Activated naive CD8-positive, alpha-beta T cell treated with anti-CD3 and anti-CD28 coated beads, Interleukin-2, amount 10 ng/mL, durations not matched to agents 7 days and 5 days (primary cell): ENCODE measurements at regions not wholly inside any gene's neighbourhood (a gene's known extent, or its start where the extent isn't known, plus 50 kb on each side); places are given as distances from the start of the nearest gene placed in this dataset.

Experiments used
- ATAC-seq: fragments of 150-1000 bp; cut with Tn5 transposase; one replicate; pipeline ENCODE4 v1.10.0; 2021; ENCODE audit warnings: low read depth, moderate library complexity
- POLR2A ChIA-PET: fragments of 350-600 bp; sonication (Branson Sonifier 250); formaldehyde crosslinking; loops from one replicate; lab custom pipeline; 2021; ENCODE audit warnings: antibody characterized with exemption; lab: Charles Lee
- DNase-seq: peaks from one replicate; pipeline ENCODE4 v3.0.0; 2021
- H3K27ac Mint-ChIP-seq: one replicate; pipeline ENCODE4 v1.8.0; 2022; ENCODE audit warnings: mild to moderate bottlenecking, mixed read lengths
- H3K27me3 Mint-ChIP-seq: one replicate; pipeline ENCODE4 v1.8.0; 2022; ENCODE audit warnings: mild to moderate bottlenecking, moderate library complexity, mixed read lengths
- H3K36me3 Mint-ChIP-seq: one replicate; pipeline ENCODE4 v1.8.0; 2021; ENCODE audit warnings: mild to moderate bottlenecking, mixed read lengths
- H3K4me1 Mint-ChIP-seq: one replicate; pipeline ENCODE4 v1.8.0; 2021; ENCODE audit warnings: mixed read lengths
- H3K4me3 Mint-ChIP-seq: one replicate; pipeline ENCODE4 v1.8.0; 2022; ENCODE audit warnings: mild to moderate bottlenecking, moderate library complexity, mixed read lengths
- H3K9me3 Mint-ChIP-seq: one replicate; pipeline ENCODE4 v1.8.0; 2021; ENCODE audit warnings: mixed read lengths

- Mint-ChIP-seq H3K9me3 (peaks cover 2% of the 10 kb centered on the region), H3K27ac (no peak overlapping the region), H3K36me3 (no peaks in the 10 kb centered on the region), H3K4me1 (no peaks in the 10 kb centered on the region), H3K4me3 (no peak overlapping the region), H3K27me3 (no peaks in the 10 kb centered on the region)
- no peak for ATAC-seq
- POLR2A ChIA-PET = no interaction called here
- DNase-seq = no peak
Observed at GRCh38 chr1:219514728-219515127, 98.2 kb downstream of the ZC3H11B start.

GRCh38 chr1:219507437-219507836 lies 105.5 kb downstream of the ZC3H11B start:
- H3K27ac Mint-ChIP-seq = no peak overlapping the region
- no peaks in the 10 kb centered on the region for H3K4me1 Mint-ChIP-seq
- no peaks in the 10 kb centered on the region for H3K9me3 Mint-ChIP-seq
- H3K4me3 Mint-ChIP-seq = no peak overlapping the region
- H3K36me3 Mint-ChIP-seq = no peaks in the 10 kb centered on the region
- ATAC-seq = no peak
- POLR2A ChIA-PET = no interaction called here
- no peak for DNase-seq
- H3K27me3 Mint-ChIP-seq = no peaks in the 10 kb centered on the region

- Mint-ChIP-seq H3K27ac (no peak overlapping the region), H3K9me3 (no peaks in the 10 kb centered on the region), H3K27me3 (no peaks in the 10 kb centered on the region), H3K4me1 (no peaks in the 10 kb centered on the region), H3K4me3 (no peak overlapping the region), H3K36me3 (no peaks in the 10 kb centered on the region)
- no peak for ATAC-seq
- POLR2A ChIA-PET = no interaction called here
- no peak for DNase-seq
Observed at GRCh38 chr1:219506936-219507335, 106.0 kb downstream of the ZC3H11B start.

GRCh38 chr1:219506473-219506899 lies 106.4 kb downstream of the ZC3H11B start:
- Mint-ChIP-seq H3K27ac (no peak overlapping the region), H3K4me1 (no peaks in the 10 kb centered on the region), H3K27me3 (no peaks in the 10 kb centered on the region), H3K36me3 (no peaks in the 10 kb centered on the region), H3K4me3 (no peak overlapping the region), H3K9me3 (no peaks in the 10 kb centered on the region)
- ATAC-seq (no peak), DNase-seq (no peak)
- POLR2A ChIA-PET = no interaction called here

- Mint-ChIP-seq H3K4me1 (no peaks in the 10 kb centered on the region), H3K4me3 (no peak overlapping the region), H3K27ac (no peak overlapping the region), H3K9me3 (no peaks in the 10 kb centered on the region), H3K27me3 (no peaks in the 10 kb centered on the region), H3K36me3 (no peaks in the 10 kb centered on the region)
- POLR2A ChIA-PET = no interaction called here
- ATAC-seq (no peak), DNase-seq (no peak)
Observed at GRCh38 chr1:219505886-219506285, 107.0 kb downstream of the ZC3H11B start.

GRCh38 chr1:219503604-219504003 lies 109.3 kb downstream of the ZC3H11B start:
- no peaks in the 10 kb centered on the region for H3K4me1 Mint-ChIP-seq
- ATAC-seq (no peak), DNase-seq (no peak)
- H3K27ac Mint-ChIP-seq = no peak overlapping the region
- no peaks in the 10 kb centered on the region for H3K9me3 Mint-ChIP-seq
- H3K4me3 Mint-ChIP-seq = no peak overlapping the region
- H3K27me3 Mint-ChIP-seq = no peaks in the 10 kb centered on the region
- H3K36me3 Mint-ChIP-seq = no peaks in the 10 kb centered on the region
- POLR2A ChIA-PET = no interaction called here

- H3K4me3 Mint-ChIP-seq = no peak overlapping the region
- no peak for ATAC-seq
- no peaks in the 10 kb centered on the region for H3K36me3 Mint-ChIP-seq
- no peaks in the 10 kb centered on the region for H3K9me3 Mint-ChIP-seq
- POLR2A ChIA-PET = no interaction called here
- H3K4me1 Mint-ChIP-seq = no peaks in the 10 kb centered on the region
- no peak overlapping the region for H3K27ac Mint-ChIP-seq
- DNase-seq = no peak
- H3K27me3 Mint-ChIP-seq = no peaks in the 10 kb centered on the region
Observed at GRCh38 chr1:219500327-219500897, 112.5 kb downstream of the ZC3H11B start.

GRCh38 chr1:219498666-219499065 lies 114.2 kb downstream of the ZC3H11B start:
- DNase-seq = no peak
- Mint-ChIP-seq H3K27ac (no peak overlapping the region), H3K9me3 (no peaks in the 10 kb centered on the region), H3K4me3 (no peak overlapping the region), H3K4me1 (no peaks in the 10 kb centered on the region), H3K36me3 (no peaks in the 10 kb centered on the region), H3K27me3 (no peaks in the 10 kb centered on the region)
- POLR2A ChIA-PET = no interaction called here
- ATAC-seq = no peak

GRCh38 chr1:219495737-219496408 lies 117.0 kb downstream of the ZC3H11B start:
- Mint-ChIP-seq H3K4me3 (no peak overlapping the region), H3K36me3 (no peaks in the 10 kb centered on the region), H3K27me3 (no peaks in the 10 kb centered on the region), H3K4me1 (no peaks in the 10 kb centered on the region), H3K27ac (no peak overlapping the region), H3K9me3 (no peaks in the 10 kb centered on the region)
- POLR2A ChIA-PET = no interaction called here
- ATAC-seq (no peak), DNase-seq (no peak)

GRCh38 chr1:219492717-219493116 lies 120.2 kb downstream of the ZC3H11B start:
- H3K9me3 Mint-ChIP-seq = no peaks in the 10 kb centered on the region
- no peaks in the 10 kb centered on the region for H3K4me1 Mint-ChIP-seq
- no peak overlapping the region for H3K27ac Mint-ChIP-seq
- H3K4me3 Mint-ChIP-seq = no peak overlapping the region
- DNase-seq (no peak), ATAC-seq (no peak)
- H3K36me3 Mint-ChIP-seq = no peaks in the 10 kb centered on the region
- POLR2A ChIA-PET = no interaction called here
- no peaks in the 10 kb centered on the region for H3K27me3 Mint-ChIP-seq

GRCh38 chr1:219490566-219490965 lies 122.3 kb downstream of the ZC3H11B start:
- no peaks in the 10 kb centered on the region for H3K4me1 Mint-ChIP-seq
- no peaks in the 10 kb centered on the region for H3K9me3 Mint-ChIP-seq
- no peaks in the 10 kb centered on the region for H3K27me3 Mint-ChIP-seq
- no peak overlapping the region for H3K27ac Mint-ChIP-seq
- H3K36me3 Mint-ChIP-seq = no peaks in the 10 kb centered on the region
- POLR2A ChIA-PET = no interaction called here
- no peak for DNase-seq
- no peak for ATAC-seq
- H3K4me3 Mint-ChIP-seq = no peak overlapping the region

- Mint-ChIP-seq H3K9me3 (no peaks in the 10 kb centered on the region), H3K27me3 (no peaks in the 10 kb centered on the region), H3K27ac (no peak overlapping the region), H3K4me3 (no peak overlapping the region), H3K4me1 (no peaks in the 10 kb centered on the region), H3K36me3 (no peaks in the 10 kb centered on the region)
- DNase-seq = no peak
- no peak for ATAC-seq
- POLR2A ChIA-PET = no interaction called here
Observed at GRCh38 chr1:219489636-219490035, 123.3 kb downstream of the ZC3H11B start.

GRCh38 chr1:219488275-219488674 lies 124.6 kb downstream of the ZC3H11B start:
- Mint-ChIP-seq H3K27ac (no peak overlapping the region), H3K9me3 (no peaks in the 10 kb centered on the region), H3K36me3 (no peaks in the 10 kb centered on the region), H3K4me3 (no peak overlapping the region), H3K4me1 (no peaks in the 10 kb centered on the region), H3K27me3 (no peaks in the 10 kb centered on the region)
- POLR2A ChIA-PET = no interaction called here
- no peak for ATAC-seq
- no peak for DNase-seq

- Mint-ChIP-seq H3K27me3 (no peaks in the 10 kb centered on the region), H3K9me3 (no peaks in the 10 kb centered on the region), H3K4me1 (no peaks in the 10 kb centered on the region), H3K36me3 (no peaks in the 10 kb centered on the region), H3K4me3 (no peak overlapping the region), H3K27ac (no peak overlapping the region)
- no peak for ATAC-seq
- POLR2A ChIA-PET = no interaction called here
- no peak for DNase-seq
Observed at GRCh38 chr1:219483530-219483929, 129.4 kb downstream of the ZC3H11B start.
